Activated CD4-positive, alpha-beta T cell treated with anti-CD3 and anti-CD28 coated beads, Interleukin-2, Interleukin-4, amounts not matched to agents 100 ng/mL and 50 ng/mL, durations not matched to agents 16 hours and 8 hours (primary cell): ENCODE measurements at regions not wholly inside any gene's neighbourhood (a gene's known extent, or its start where the extent isn't known, plus 50 kb on each side); places are given as distances from the start of the nearest gene placed in this dataset.
"Not testable (repeated sequence)": the region's sequence is repeated elsewhere in the genome, so short reads cannot be mapped to it uniquely, and the experiment has no call there.

ENCODE experiments used
- DNase-seq: peaks from one replicate; pipeline ENCODE4 v3.0.0-alpha.2; 2020; ENCODE audit warnings: low spot score

GRCh38 chr2:101610750-101611315, 86.7 kb upstream of the MAP4K4 start:
- DNase-seq = no peak

GRCh38 chr2:101609433-101609832, 88.1 kb upstream of the MAP4K4 start:
- no peak for DNase-seq

- DNase-seq = no peak
These were observed 88.8 kb upstream of the MAP4K4 start for GRCh38 chr2:101608408-101609310.

- DNase-seq = no peak
These were observed 100.1 kb upstream of the MAP4K4 start for GRCh38 chr2:101597347-101597944.

GRCh38 chr2:101596333-101596732, 101.2 kb upstream of the MAP4K4 start:
- no peak for DNase-seq

- no peak for DNase-seq
These were observed 110.3 kb upstream of the MAP4K4 start for GRCh38 chr2:101587251-101587650.

GRCh38 chr2:101583861-101584260, 108.9 kb upstream of the RFX8 start:
- no peak for DNase-seq

- DNase-seq = no peak
These were observed 106.9 kb upstream of the RFX8 start for GRCh38 chr2:101581675-101582299.

- no peak for DNase-seq
These were observed 105.6 kb upstream of the RFX8 start for GRCh38 chr2:101580528-101580927.

- DNase-seq = no peak
These were observed 103.8 kb upstream of the RFX8 start for GRCh38 chr2:101578671-101579070.

- DNase-seq = not testable (repeated sequence)
These were observed 103.2 kb upstream of the RFX8 start for GRCh38 chr2:101578135-101578534.

- no peak for DNase-seq
These were observed 102.3 kb upstream of the RFX8 start for GRCh38 chr2:101577173-101577572.

GRCh38 chr2:101574622-101575021, 99.7 kb upstream of the RFX8 start:
- DNase-seq = no peak

- DNase-seq = no peak
These were observed 97.0 kb upstream of the RFX8 start for GRCh38 chr2:101571951-101572350.

- no peak for DNase-seq
These were observed 95.1 kb upstream of the RFX8 start for GRCh38 chr2:101569886-101570520.

- DNase-seq = no peak
These were observed 94.1 kb upstream of the RFX8 start for GRCh38 chr2:101568969-101569368.

- DNase-seq = no peak
These were observed 91.8 kb upstream of the RFX8 start for GRCh38 chr2:101566632-101567228.

GRCh38 chr2:101563849-101564248, 88.9 kb upstream of the RFX8 start:
- no peak for DNase-seq

- no peak for DNase-seq
These were observed 85.9 kb upstream of the RFX8 start for GRCh38 chr2:101560780-101561315.

- no peak for DNase-seq
These were observed 84.6 kb upstream of the RFX8 start for GRCh38 chr2:101559551-101559950.

- no peak for DNase-seq
These were observed 84.0 kb upstream of the RFX8 start for GRCh38 chr2:101558740-101559525.
